HG03520 (cell line): ENCODE measurements at regions not wholly inside any gene's neighbourhood (a gene's known extent, or its start where the extent isn't known, plus 50 kb on each side); places are given as distances from the start of the nearest gene placed in this dataset.

Experiments used
- ATAC-seq: cut with Tn5 transposase; IDR thresholded peaks from one replicate; pipeline ENCODE4 v1.9.1; 2021; ENCODE audit warnings: mild to moderate bottlenecking, moderate library complexity; ENCODE audit not compliant: unreplicated experiment

GRCh38 chr2:236405357-236405756, 141.2 kb upstream of the ASB18 start:
- ATAC-seq: no peak

- ATAC-seq: no peak
Observed at GRCh38 chr2:236408090-236408489, 143.9 kb upstream of the ASB18 start.

- no peak for ATAC-seq
Observed at GRCh38 chr2:236408786-236409185, 144.6 kb upstream of the ASB18 start.

- no peak for ATAC-seq
Observed at GRCh38 chr2:236415684-236416444, 151.7 kb upstream of the ASB18 start.

GRCh38 chr2:236417150-236417549, 152.5 kb upstream of the ACKR3 start:
- no peak for ATAC-seq

- no peak for ATAC-seq
Observed at GRCh38 chr2:236430584-236430983, 139.0 kb upstream of the ACKR3 start.

- ATAC-seq: no peak
Observed at GRCh38 chr2:236434593-236434992, 135.0 kb upstream of the ACKR3 start.

GRCh38 chr2:236440110-236440881, 129.3 kb upstream of the ACKR3 start:
- no peak for ATAC-seq

- ATAC-seq: no peak
Observed at GRCh38 chr2:236444187-236444586, 125.4 kb upstream of the ACKR3 start.

- ATAC-seq: no peak
Observed at GRCh38 chr2:236445678-236446077, 123.9 kb upstream of the ACKR3 start.

- ATAC-seq: no peak
Observed at GRCh38 chr2:236446521-236446920, 123.1 kb upstream of the ACKR3 start.

- no peak for ATAC-seq
Observed at GRCh38 chr2:236449167-236449761, 120.4 kb upstream of the ACKR3 start.

- ATAC-seq: no peak
Observed at GRCh38 chr2:236452238-236452637, 117.4 kb upstream of the ACKR3 start.

- no peak for ATAC-seq
Observed at GRCh38 chr2:236454076-236454475, 115.5 kb upstream of the ACKR3 start.

GRCh38 chr2:236459393-236459792, 110.2 kb upstream of the ACKR3 start:
- ATAC-seq: no peak

GRCh38 chr2:236464140-236464539, 105.5 kb upstream of the ACKR3 start:
- no peak for ATAC-seq

- ATAC-seq: no peak
Observed at GRCh38 chr2:236472720-236473495, 96.7 kb upstream of the ACKR3 start.

GRCh38 chr2:236473691-236474090, 95.9 kb upstream of the ACKR3 start:
- ATAC-seq: no peak

- ATAC-seq: no peak
Observed at GRCh38 chr2:236479814-236480213, 89.8 kb upstream of the ACKR3 start.

- ATAC-seq: no peak
Observed at GRCh38 chr2:236483102-236483501, 86.5 kb upstream of the ACKR3 start.

- ATAC-seq: no peak
Observed at GRCh38 chr2:236485519-236485918, 84.1 kb upstream of the ACKR3 start.
